ENCODE measurements at regions not wholly inside any gene's neighbourhood (a gene's known extent, or its start where the extent isn't known, plus 50 kb on each side); places are given as distances from the start of the nearest gene placed in this dataset.

- TF ChIP-seq POLR2A (IDR thresholded peaks at IDR 0.05): no peak
- TF ChIP-seq, protein P1, sequence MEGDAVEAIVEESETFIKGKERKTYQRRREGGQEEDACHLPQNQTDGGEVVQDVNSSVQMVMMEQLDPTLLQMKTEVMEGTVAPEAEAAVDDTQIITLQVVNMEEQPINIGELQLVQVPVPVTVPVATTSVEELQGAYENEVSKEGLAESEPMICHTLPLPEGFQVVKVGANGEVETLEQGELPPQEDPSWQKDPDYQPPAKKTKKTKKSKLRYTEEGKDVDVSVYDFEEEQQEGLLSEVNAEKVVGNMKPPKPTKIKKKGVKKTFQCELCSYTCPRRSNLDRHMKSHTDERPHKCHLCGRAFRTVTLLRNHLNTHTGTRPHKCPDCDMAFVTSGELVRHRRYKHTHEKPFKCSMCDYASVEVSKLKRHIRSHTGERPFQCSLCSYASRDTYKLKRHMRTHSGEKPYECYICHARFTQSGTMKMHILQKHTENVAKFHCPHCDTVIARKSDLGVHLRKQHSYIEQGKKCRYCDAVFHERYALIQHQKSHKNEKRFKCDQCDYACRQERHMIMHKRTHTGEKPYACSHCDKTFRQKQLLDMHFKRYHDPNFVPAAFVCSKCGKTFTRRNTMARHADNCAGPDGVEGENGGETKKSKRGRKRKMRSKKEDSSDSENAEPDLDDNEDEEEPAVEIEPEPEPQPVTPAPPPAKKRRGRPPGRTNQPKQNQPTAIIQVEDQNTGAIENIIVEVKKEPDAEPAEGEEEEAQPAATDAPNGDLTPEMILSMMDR (IDR thresholded peaks at IDR 0.05): no peak
Measured at GRCh38 chr3:171950373-171950772, 89.0 kb upstream of the FNDC3B start.

All from lower leg skin (tissue), 3 donors.